ENCODE measurements at regions not wholly inside any gene's neighbourhood (a gene's known extent, or its start where the extent isn't known, plus 50 kb on each side); places are given as distances from the start of the nearest gene placed in this dataset.

DNA sequence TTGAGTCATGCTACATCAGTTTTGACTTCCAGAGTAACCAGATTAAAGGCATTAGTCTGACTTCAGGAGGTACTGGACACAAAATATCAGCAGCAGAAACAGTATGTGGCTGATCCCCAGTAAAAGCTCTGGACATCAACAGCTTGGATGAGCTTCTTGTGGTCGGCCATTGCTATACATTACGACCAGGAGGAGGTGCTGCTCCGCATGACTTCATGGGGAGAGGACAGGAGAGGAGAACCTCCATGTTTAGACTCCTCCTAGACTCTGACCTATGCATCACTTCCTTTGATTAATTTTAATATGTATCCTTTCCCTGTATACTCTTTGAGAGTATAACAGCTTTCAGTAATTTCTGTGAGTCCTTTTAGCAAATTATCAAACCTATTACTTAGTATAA lies 285.6 kb upstream of the ARHGEF26 start:
- intact Hi-C loops (cut with micrococcal nuclease): no loop called here
- TF ChIP-seq RAD21 (IDR thresholded peaks at IDR 0.05; ENCODE audit: low read depth) (no peak), ZNF274 (IDR thresholded peaks at IDR 0.05; ENCODE audit: low read depth, low read length) (no peak), CEBPB (IDR thresholded peaks at IDR 0.05; ENCODE audit: low read depth) (no peak), YY1 (IDR thresholded peaks at IDR 0.05; ENCODE audit: extremely low read depth, insufficient replicate concordance, low read depth, low read length) (no peak)
- TF ChIP-seq, protein P1, sequence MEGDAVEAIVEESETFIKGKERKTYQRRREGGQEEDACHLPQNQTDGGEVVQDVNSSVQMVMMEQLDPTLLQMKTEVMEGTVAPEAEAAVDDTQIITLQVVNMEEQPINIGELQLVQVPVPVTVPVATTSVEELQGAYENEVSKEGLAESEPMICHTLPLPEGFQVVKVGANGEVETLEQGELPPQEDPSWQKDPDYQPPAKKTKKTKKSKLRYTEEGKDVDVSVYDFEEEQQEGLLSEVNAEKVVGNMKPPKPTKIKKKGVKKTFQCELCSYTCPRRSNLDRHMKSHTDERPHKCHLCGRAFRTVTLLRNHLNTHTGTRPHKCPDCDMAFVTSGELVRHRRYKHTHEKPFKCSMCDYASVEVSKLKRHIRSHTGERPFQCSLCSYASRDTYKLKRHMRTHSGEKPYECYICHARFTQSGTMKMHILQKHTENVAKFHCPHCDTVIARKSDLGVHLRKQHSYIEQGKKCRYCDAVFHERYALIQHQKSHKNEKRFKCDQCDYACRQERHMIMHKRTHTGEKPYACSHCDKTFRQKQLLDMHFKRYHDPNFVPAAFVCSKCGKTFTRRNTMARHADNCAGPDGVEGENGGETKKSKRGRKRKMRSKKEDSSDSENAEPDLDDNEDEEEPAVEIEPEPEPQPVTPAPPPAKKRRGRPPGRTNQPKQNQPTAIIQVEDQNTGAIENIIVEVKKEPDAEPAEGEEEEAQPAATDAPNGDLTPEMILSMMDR (IDR thresholded peaks at IDR 0.05 in 2 of 3, conservative IDR thresholded peaks at IDR 0.05 in 1 of 3; ENCODE audit: borderline replicate concordance in 1 of 3, insufficient read depth in 1 of 3, low read depth in 2 of 3, low read length in 2 of 3): peak in 2 of 3 experiments; percentile 28 to 45; a peak in 4 of 6 replicates
- TF ChIP-seq, protein P2, sequence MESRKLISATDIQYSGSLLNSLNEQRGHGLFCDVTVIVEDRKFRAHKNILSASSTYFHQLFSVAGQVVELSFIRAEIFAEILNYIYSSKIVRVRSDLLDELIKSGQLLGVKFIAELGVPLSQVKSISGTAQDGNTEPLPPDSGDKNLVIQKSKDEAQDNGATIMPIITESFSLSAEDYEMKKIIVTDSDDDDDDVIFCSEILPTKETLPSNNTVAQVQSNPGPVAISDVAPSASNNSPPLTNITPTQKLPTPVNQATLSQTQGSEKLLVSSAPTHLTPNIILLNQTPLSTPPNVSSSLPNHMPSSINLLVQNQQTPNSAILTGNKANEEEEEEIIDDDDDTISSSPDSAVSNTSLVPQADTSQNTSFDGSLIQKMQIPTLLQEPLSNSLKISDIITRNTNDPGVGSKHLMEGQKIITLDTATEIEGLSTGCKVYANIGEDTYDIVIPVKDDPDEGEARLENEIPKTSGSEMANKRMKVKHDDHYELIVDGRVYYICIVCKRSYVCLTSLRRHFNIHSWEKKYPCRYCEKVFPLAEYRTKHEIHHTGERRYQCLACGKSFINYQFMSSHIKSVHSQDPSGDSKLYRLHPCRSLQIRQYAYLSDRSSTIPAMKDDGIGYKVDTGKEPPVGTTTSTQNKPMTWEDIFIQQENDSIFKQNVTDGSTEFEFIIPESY (IDR thresholded peaks at IDR 0.05; ENCODE audit: extremely low read depth, insufficient replicate concordance, low read length): no peak
- TF ChIP-seq, protein P3, sequence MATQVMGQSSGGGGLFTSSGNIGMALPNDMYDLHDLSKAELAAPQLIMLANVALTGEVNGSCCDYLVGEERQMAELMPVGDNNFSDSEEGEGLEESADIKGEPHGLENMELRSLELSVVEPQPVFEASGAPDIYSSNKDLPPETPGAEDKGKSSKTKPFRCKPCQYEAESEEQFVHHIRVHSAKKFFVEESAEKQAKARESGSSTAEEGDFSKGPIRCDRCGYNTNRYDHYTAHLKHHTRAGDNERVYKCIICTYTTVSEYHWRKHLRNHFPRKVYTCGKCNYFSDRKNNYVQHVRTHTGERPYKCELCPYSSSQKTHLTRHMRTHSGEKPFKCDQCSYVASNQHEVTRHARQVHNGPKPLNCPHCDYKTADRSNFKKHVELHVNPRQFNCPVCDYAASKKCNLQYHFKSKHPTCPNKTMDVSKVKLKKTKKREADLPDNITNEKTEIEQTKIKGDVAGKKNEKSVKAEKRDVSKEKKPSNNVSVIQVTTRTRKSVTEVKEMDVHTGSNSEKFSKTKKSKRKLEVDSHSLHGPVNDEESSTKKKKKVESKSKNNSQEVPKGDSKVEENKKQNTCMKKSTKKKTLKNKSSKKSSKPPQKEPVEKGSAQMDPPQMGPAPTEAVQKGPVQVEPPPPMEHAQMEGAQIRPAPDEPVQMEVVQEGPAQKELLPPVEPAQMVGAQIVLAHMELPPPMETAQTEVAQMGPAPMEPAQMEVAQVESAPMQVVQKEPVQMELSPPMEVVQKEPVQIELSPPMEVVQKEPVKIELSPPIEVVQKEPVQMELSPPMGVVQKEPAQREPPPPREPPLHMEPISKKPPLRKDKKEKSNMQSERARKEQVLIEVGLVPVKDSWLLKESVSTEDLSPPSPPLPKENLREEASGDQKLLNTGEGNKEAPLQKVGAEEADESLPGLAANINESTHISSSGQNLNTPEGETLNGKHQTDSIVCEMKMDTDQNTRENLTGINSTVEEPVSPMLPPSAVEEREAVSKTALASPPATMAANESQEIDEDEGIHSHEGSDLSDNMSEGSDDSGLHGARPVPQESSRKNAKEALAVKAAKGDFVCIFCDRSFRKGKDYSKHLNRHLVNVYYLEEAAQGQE (IDR thresholded peaks at IDR 0.05; ENCODE audit: low read depth): no peak
- no peak overlapping the region for H2AFZ ChIP-seq (ENCODE audit: low read depth, low read length, poor library complexity, severe bottlenecking)
- BruUV-seq (replicated peaks): no TSS peak
- H3K4me3 ChIP-seq (replicated peaks in 1 of 2; ENCODE audit: low read depth in 1 of 2, low read length in 2 of 2): no peak overlapping the region
- H3K9me2 ChIP-seq (ENCODE audit: insufficient read depth): 0 out of 2 replicates have a peak, but pooled peaks cover 4% of the 10 kb centered on the region
- H4K20me1 ChIP-seq (ENCODE audit: insufficient read depth): no peaks in the 10 kb centered on the region
- H3K4me1 ChIP-seq (ENCODE audit: control insufficient read depth in 1 of 2, insufficient read depth in 2 of 2, low read length in 2 of 2): no peaks in the 10 kb centered on the region
- H3K36me3 ChIP-seq (ENCODE audit: control insufficient read depth in 1 of 2, insufficient read depth in 2 of 2, low read length in 2 of 2): no peaks in the 10 kb centered on the region
- no peaks in the 10 kb centered on the region for H3K79me2 ChIP-seq (ENCODE audit: insufficient read depth, low read length)
- DNase-seq (ENCODE audit: low read depth, low spot score) (no peak), ATAC-seq (peak; percentile 72; the same call in 1 of the 2 replicates)
- no peak overlapping the region for H3K4me2 ChIP-seq (ENCODE audit: low read length)
- no peaks in the 10 kb centered on the region for H3K27me3 ChIP-seq (ENCODE audit: insufficient read depth, low read length)
- H3K9me3 ChIP-seq (ENCODE audit: control insufficient read depth in 1 of 2, insufficient read depth in 1 of 2, low read depth in 1 of 2, low read length in 2 of 2): no peaks in the 10 kb centered on the region
- CTCF ChIA-PET: interaction anchor here (0.5 to 1.0 kb wide), 4 partner anchors 9 to 19 kb away, joined by 3 read pairs; no protein-coding TSS in a partner anchor
- H3K27ac ChIP-seq (ENCODE audit: low read depth, low read length): no peak overlapping the region
- no peak overlapping the region for H3K9ac ChIP-seq (ENCODE audit: low read length)
- RAD21 ChIA-PET (ENCODE audit: low non-redundant PET in 1 of 2, low total read pairs in 2 of 2, uncharacterized antibody in 2 of 2, unreplicated experiment in 2 of 2): no interaction called here
- POLR2A ChIA-PET: no interaction called here

All from HCT116 (cell line).